SK-N-SH (cell line): ENCODE measurements at regions not wholly inside any gene's neighbourhood (a gene's known extent, or its start where the extent isn't known, plus 50 kb on each side); places are given as distances from the start of the nearest gene placed in this dataset.

Experiments used
- CTCF ChIA-PET: fragments of 300-600, 350-600 bp; formaldehyde crosslinking; extraction: SDS; loops from one replicate; lab custom pipeline; 2021; lab: Yijun Ruan, JAX
- POLR2A ChIA-PET: fragments of 350-600 bp; sonication (Branson Sonifier 250); formaldehyde crosslinking; extraction: SDS; loops from one replicate; lab custom pipeline; 2020; ENCODE audit warnings: antibody characterized with exemption, inconsistent platforms; lab: Yijun Ruan, JAX
- DNase-seq: peaks from one replicate; pipeline ENCODE4 v3.0.0; 2012
- H2AFZ ChIP-seq: fragments of 200-600 bp; sonication (generic); 2 replicates; pipeline ENCODE4 v1.8.1; 2016; ENCODE audit warnings: antibody characterized with exemption, mild to moderate bottlenecking, low read depth
- H3F3A ChIP-seq: fragments of 200-600 bp; sonication (generic); replicated peaks from 2 replicates; pipeline ENCODE3; 2016; ENCODE audit warnings: antibody characterized with exemption, mild to moderate bottlenecking; ENCODE audit not compliant: insufficient read depth
- H3K27ac ChIP-seq, 2 experiments: fragments of 200-500 bp in 1 of 2; fragments of 200-600 bp in 1 of 2; sonication (Bioruptor generic) in 1 of 2; sonication (generic), shearing (Covaris generic) in 1 of 2; 2 replicates each; pipeline versions ENCODE4 v1.5.1 to v1.6.1; 2014 to 2016; ENCODE audit warnings: low read depth in 2 of 2, inconsistent platforms in 1 of 2, low read length in 1 of 2, mild to moderate bottlenecking in 1 of 2, mixed read lengths in 1 of 2
- H3K27me3 ChIP-seq: fragments of 200-600 bp; sonication (generic), shearing (Covaris generic); 2 replicates; pipeline ENCODE4 v1.6.1; 2016; ENCODE audit warnings: mixed run types; ENCODE audit not compliant: insufficient read depth
- H3K36me3 ChIP-seq, 2 experiments: fragments of 200-500 bp in 1 of 2; fragments of 200-600 bp in 1 of 2; sonication (Bioruptor generic) in 1 of 2; sonication (generic) in 1 of 2; replicated peaks in 1 of 2; 2 replicates each; pipeline versions ENCODE3 to v1.5.1; 2014 to 2016; ENCODE audit warnings: low read length in 1 of 2, mild to moderate bottlenecking in 1 of 2; ENCODE audit not compliant: insufficient read depth in 2 of 2, control insufficient read depth in 1 of 2
- H3K4me1 ChIP-seq, 2 experiments: fragments of 200-500 bp in 1 of 2; fragments of 200-600 bp in 1 of 2; sonication (Bioruptor generic) in 1 of 2; sonication (generic), shearing (Covaris generic) in 1 of 2; 2 replicates each; pipeline versions ENCODE4 v1.5.1 to v1.6.1; 2014 to 2016; ENCODE audit warnings: low read depth in 1 of 2, low read length in 1 of 2, mixed run types in 1 of 2; ENCODE audit not compliant: insufficient read depth in 2 of 2, control insufficient read depth in 1 of 2
- H3K4me2 ChIP-seq: fragments of 200-600 bp; sonication (generic), shearing (Covaris generic); 2 replicates; pipeline ENCODE4 v1.6.1; 2017; ENCODE audit warnings: mixed run types
- H3K4me3 ChIP-seq, 2 experiments: fragments of 200-500 bp in 1 of 2; fragments of 200-600 bp in 1 of 2; sonication (Bioruptor generic) in 1 of 2; sonication (generic), shearing (Covaris generic) in 1 of 2; 2 replicates each; pipeline versions ENCODE4 v1.5.1 to v1.8.1; 2014 to 2016; ENCODE audit warnings: low read depth in 2 of 2, inconsistent platforms in 1 of 2, low read length in 1 of 2, mild to moderate bottlenecking in 1 of 2, mixed read lengths in 1 of 2, moderate library complexity in 1 of 2
- H3K79me2 ChIP-seq: fragments of 200-600 bp; sonication (generic); 2 replicates; pipeline ENCODE4 v1.8.1; 2017; ENCODE audit warnings: mild to moderate bottlenecking; ENCODE audit not compliant: insufficient read depth
- H3K9ac ChIP-seq: fragments of 200-600 bp; sonication (generic); 2 replicates; pipeline ENCODE4 v1.6.1; 2017; ENCODE audit warnings: mixed run types
- H3K9me2 ChIP-seq: fragments of 200-600 bp; sonication (generic); 2 replicates; pipeline ENCODE4 v1.6.1; 2017; ENCODE audit warnings: mixed run types
- H3K9me3 ChIP-seq: fragments of 200-600 bp; sonication (generic); 2 replicates; pipeline ENCODE4 v1.6.1; 2017; ENCODE audit warnings: mixed run types, mild to moderate bottlenecking, moderate library complexity
- H4K20me1 ChIP-seq: fragments of 200-600 bp; sonication (generic); 2 replicates; pipeline ENCODE4 v1.6.1; 2017; ENCODE audit warnings: mild to moderate bottlenecking, mixed run types; ENCODE audit not compliant: insufficient read depth
- CTCF ChIP-seq: fragments of 200-600 bp; sonication (generic); IDR thresholded peaks from 2 replicates; pipeline ENCODE4 v1.6.1; 2017; ENCODE audit warnings: antibody characterized with exemption, mild to moderate bottlenecking, moderate library complexity
- ELF1 ChIP-seq: IDR thresholded peaks from 2 replicates; pipeline ENCODE4 v1.4.0; 2012
- EZH2phosphoT487 ChIP-seq: fragments of 200-600 bp; sonication (generic); IDR thresholded peaks from 2 replicates; pipeline ENCODE4 v1.6.1; 2017; ENCODE audit warnings: low read depth, mixed run types, mild to moderate bottlenecking, antibody characterized with exemption, moderate library complexity, borderline replicate concordance
- FOXJ3 ChIP-seq: sonication (generic); formaldehyde crosslinking; IDR thresholded peaks from 2 replicates; pipeline ENCODE4 v1.5.1; 2020; ENCODE audit warnings: mild to moderate bottlenecking, missing genetic modification reagents
- IRF3 ChIP-seq: fragments of 150-350 bp; IDR thresholded peaks from 2 replicates; pipeline ENCODE4 v1.6.1; 2016; ENCODE audit warnings: mild to moderate bottlenecking, low read depth, low read length
- PBX3 ChIP-seq: IDR thresholded peaks from 2 replicates; pipeline ENCODE4; 2012
- POLR2AphosphoS5 ChIP-seq: IDR thresholded peaks from 2 replicates; pipeline ENCODE4 v1.6.1; 2012; ENCODE audit warnings: low read depth, low read length
- RAD21 ChIP-seq: IDR thresholded peaks from 2 replicates; pipeline ENCODE4 v1.6.1; 2012; ENCODE audit warnings: mild to moderate bottlenecking, low read length
- RCOR1 ChIP-seq: fragments of 150-350 bp; IDR thresholded peaks from 2 replicates; pipeline ENCODE4 v1.6.1; 2017; ENCODE audit warnings: antibody characterized with exemption, low read length
- REST ChIP-seq: IDR thresholded peaks from 2 replicates; pipeline ENCODE4 v1.6.1; 2012; ENCODE audit warnings: mild to moderate bottlenecking, low read depth, low read length, moderate library complexity
- RXRA ChIP-seq: IDR thresholded peaks from 2 replicates; pipeline ENCODE4 v1.4.0; 2012; ENCODE audit warnings: low read depth, mild to moderate bottlenecking, borderline replicate concordance
- SMC3 ChIP-seq: IDR thresholded peaks from 2 replicates; pipeline ENCODE4 v1.6.1; 2012; ENCODE audit warnings: low read depth, low read length, improper control_type of control experiment
- TCF12 ChIP-seq: IDR thresholded peaks from 2 replicates; pipeline ENCODE4 v1.4.0; 2012
- TEAD4 ChIP-seq: IDR thresholded peaks from 2 replicates; pipeline ENCODE4 v1.4.0; 2012; ENCODE audit warnings: mild to moderate bottlenecking, borderline replicate concordance; ENCODE audit not compliant: insufficient read depth
- WGBS: methylation state at CpG from one replicate; pipeline ENCODE4 v1.1.6; 2017; ENCODE audit warnings: low lambda C conversion rate; 5-methylcytosine and 5-hydroxymethylcytosine counted together

- no peak overlapping the region for H3K4me3 ChIP-seq
- TF ChIP-seq SMC3 (no peak), CTCF (no peak), RCOR1 (no peak), PBX3 (no peak), IRF3 (no peak), RXRA (no peak), REST (no peak), POLR2AphosphoS5 (no peak), FOXJ3 (CRISPR knock-in tag) (no peak), TEAD4 (no peak), EZH2phosphoT487 (no peak), TCF12 (no peak), RAD21 (no peak), ELF1 (no peak)
- H3F3A ChIP-seq: no peaks in the 10 kb centered on the region
- H3K36me3 ChIP-seq: no peaks in the 10 kb centered on the region
- H3K9me2 ChIP-seq: no peaks in the 10 kb centered on the region
- POLR2A ChIA-PET: no interaction called here
- no peaks in the 10 kb centered on the region for H3K4me1 ChIP-seq
- H3K9me3 ChIP-seq: no peaks in the 10 kb centered on the region
- H3K27me3 ChIP-seq: no peaks in the 10 kb centered on the region; the same call in 1 of the 2 replicates
- DNase-seq: no peak
- H3K9ac ChIP-seq: no peak overlapping the region
- WGBS: 6% methylated on average over 3 of the region's 3 CpGs
- no peaks in the 10 kb centered on the region for H4K20me1 ChIP-seq
- no peak overlapping the region for H3K27ac ChIP-seq
- no peaks in the 10 kb centered on the region for H3K79me2 ChIP-seq
- H2AFZ ChIP-seq: no peak overlapping the region
- H3K4me2 ChIP-seq: no peak overlapping the region
- CTCF ChIA-PET: no interaction called here
Observed at GRCh38 chr4:156251373-156252065, 297.9 kb upstream of the CTSO start.
